ENCODE measurements at regions not wholly inside any gene's neighbourhood (a gene's known extent, or its start where the extent isn't known, plus 50 kb on each side); places are given as distances from the start of the nearest gene placed in this dataset.
"Not testable (repeated sequence)": the region's sequence is repeated elsewhere in the genome, so short reads cannot be mapped to it uniquely, and the experiment has no call there.

DNA sequence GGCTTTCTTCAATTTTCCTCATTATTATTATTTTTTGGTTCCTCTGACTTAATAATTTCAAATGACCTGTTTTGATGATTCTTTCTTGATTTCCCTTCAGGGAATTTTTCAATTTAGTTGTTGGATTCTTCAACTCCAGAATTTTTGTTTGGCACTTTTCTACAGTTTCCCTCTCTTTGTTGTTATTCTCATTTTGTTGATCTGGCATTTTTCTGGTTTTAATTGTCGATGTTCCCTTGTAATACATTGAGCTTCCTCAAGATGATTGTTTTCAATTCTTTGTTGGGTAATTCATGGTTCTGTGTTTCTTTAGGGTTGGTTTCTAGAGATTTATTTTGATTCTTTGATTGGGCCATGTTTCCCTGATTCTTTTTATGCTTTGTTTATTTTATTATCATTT is 67.8 kb upstream of the DNAJC1 start:
- no peak for DNase-seq

DNA sequence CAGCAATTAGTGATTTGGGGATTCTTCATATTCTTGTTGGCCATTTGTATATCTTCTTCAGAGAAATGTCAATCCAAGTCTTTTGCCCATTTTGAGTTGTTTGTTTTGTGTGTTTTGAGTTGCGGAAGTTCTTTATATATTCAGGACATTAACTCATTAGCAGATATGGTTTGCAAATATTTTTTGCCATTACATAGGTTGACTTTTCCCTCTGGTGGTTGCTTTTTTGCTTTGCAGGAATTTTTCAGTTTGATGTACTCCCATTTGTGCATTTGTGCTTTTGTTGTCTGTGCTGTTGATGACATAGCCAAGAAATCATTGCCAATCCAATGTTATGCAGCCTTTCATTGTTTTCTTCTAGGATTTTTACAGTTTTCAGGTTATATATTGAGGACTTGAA is 63.6 kb upstream of the DNAJC1 start:
- no peak for DNase-seq

DNA sequence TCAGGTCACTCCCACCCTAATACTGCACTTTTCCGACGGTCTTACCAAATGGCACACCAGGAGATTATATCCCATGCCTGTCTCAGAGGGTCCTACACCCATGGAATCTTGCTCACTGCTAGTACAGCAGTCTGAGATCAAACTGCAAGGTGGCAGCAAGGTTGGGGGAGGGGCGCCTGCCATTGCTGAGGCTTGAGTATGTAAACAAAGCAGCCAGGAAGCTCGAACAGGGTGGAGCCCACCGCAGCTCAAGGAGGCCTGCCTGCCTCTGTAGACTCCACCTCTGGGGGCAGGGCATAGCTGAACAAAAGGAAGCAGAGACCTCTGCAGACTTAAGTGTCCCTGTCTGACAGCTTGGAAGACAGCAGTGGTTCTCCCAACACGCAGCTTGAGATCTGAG is 57.5 kb upstream of the DNAJC1 start:
- not testable (repeated sequence) for DNase-seq

DNA sequence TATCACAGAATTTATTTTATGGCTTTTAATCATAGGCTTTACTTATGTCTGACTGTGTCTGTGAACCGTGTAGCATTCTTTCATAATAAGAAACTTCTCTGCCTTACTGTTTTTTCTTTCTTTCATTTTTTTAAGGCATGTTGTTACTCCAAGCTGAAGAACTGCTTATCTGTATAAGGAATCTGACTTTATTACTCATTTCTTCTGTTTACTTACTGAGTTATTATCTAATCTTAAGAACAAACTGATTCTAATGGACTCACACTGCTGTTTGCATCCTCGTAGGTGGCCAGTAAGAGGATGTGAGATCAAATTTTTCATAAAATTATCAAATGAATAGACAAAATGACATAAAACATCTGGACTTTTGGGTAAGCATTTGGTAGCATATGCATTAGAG is 54.7 kb upstream of the DNAJC1 start:
- no peak for DNase-seq

DNA sequence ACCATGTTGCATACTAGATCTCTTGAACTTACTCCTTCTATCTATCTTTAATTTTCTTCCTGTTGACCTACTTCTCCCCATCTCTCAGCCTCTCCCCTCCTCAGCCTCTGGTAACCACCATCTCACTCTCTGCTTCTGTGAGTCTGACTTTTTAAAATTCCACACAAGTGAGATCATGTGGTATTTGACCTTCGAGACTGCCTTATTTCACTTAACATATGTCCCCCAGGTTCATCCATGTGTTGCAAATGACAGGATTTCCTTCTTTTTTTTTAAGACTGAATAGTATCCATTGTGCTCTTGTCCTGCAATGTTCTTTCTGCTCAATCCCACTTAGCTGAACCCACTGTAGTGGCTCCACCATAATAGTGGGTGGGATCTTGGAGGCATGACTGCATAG is 51.4 kb upstream of the DNAJC1 start:
- DNase-seq, result no peak
